NCI-H2227 (cell line): ENCODE measurements at regions not wholly inside any gene's neighbourhood (a gene's known extent, or its start where the extent isn't known, plus 50 kb on each side); places are given as distances from the start of the nearest gene placed in this dataset.
A peak's percentile ranks its signal among the peaks of the same experiment; 100 is the strongest.

Experiments used
- DNase-seq: peaks from one replicate; lab custom pipeline; 2025; ENCODE audit not compliant: unreplicated experiment; lab: John Stamatoyannopoulos, UW

DNA sequence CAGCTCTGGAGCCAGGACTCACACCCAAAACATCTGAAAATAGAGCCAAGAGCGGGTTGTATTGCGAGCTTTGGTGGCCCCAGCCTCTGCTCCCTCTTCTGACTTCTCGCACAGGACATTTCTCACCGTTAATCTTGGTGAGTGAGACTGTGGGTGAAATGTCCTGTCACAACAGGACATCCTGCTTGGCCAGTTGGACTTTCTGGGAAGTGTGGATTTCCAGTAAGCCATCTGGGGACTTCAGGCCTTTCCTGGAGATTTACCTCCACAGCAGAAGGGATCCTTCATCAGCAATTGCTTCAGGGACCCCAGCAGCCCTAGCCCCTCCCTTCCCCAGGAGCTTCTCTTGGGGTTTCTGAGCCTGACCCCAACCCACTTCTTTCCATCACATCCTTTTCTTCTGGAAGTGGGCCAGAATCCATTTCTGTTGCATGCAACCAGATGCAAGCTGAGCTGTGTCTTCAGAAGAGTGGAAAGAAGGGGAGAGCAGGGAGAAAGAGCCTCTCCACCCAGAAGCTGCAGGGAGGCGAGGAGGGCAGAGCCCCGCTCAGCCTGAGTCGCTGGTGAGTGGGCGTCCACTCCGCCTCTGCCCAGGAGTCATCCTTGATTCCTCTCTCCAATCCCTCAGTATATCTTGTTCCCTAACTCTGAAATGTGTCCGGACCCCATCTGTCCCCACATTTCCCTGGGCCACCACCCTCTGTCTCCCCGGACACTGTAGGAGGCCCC lies 50.3 kb upstream of the GADD45G start:
- DNase-seq = no peak

DNA sequence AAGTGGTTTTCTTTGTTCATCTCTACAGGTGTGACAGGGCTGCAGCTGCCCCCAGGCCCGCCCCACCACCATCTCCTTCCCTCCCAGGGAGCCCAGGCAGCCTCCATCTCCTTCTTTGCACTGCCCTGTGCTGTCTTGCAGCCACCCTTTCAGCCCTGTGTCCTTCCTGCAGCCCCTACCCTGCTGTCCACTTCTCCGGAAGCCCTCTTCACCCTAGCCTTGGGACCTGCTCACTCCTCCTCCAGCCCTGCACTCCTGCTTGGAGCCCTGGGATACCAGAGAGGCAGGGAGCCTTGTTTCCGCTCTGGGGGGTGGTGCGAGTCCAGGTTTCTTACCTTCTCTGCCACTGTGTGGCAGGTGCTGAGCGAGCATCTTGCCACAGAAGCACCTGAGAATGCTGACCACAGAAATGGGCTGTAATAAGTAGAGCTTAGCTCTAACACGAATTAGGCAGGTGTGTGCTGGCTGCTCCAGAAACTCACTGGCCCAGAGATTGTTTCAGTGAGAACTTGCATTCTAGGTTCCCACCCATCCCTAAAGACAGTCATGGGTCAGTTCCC lies 51.3 kb upstream of the GADD45G start:
- DNase-seq = no peak

DNA sequence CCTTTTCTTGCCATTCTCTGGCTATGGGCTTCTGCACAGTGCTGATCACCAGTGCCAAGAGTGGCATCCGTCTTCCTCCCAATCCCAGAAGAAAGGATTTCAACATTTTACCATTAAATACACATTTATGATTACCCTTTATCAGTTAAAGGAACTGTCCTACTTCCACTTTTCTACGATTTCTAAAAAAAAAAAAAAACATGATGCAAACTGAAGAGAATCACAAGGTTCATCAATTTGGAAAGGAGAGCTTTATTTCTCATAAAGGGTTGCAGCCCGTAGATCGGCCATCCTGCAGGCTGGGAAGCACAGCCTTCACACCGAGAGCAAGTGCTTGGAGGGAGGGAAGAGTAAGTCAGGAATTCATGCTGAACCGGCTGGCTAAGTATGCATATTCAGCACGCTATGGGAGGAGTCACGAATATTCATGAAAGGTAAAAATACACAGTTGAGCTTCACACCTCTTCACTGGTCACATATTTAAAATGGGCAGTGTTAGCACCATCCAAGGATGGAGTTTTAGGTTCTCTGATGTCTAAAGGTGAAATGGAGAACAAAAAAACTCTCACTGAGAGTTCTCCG lies 52.5 kb upstream of the SEMA4D start:
- no peak for DNase-seq

DNA sequence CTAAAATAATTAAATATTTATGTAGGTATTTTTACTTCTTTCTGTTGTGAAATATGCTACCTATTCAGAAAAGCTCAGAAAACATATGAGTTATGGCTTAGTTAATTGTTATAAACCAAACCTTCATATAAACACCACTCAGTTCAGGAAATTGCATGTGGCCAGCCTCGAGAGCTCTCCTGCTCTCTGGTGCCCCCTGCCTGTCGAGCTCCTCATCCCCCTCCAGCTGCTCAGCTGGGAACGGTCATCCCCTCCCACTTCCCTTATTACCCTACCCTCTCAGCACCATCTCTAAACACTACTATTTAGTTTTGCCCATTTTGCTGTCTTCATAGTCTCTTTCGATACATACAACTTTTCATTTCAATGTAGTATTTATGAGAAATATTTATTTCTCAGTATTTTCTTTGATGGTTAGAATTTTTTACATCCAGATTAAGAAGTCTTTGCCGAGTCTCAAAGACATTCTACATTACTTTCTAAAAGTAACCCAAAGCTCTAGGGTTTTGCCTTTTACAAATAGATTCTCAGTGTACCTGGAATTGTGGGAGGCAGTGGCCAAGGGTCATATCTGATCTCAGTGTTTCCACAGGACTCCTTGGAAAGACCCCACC lies 51.2 kb upstream of the SEMA4D start:
- peak; percentile 26 for DNase-seq

- DNase-seq = no peak
Observed at GRCh38 chr9:89548071-89548638, 50.2 kb upstream of the SEMA4D start.
